Upper lobe of left lung (tissue), 6 donors: ENCODE measurements at regions not wholly inside any gene's neighbourhood (a gene's known extent, or its start where the extent isn't known, plus 50 kb on each side); places are given as distances from the start of the nearest gene placed in this dataset.

Source experiments
- ATAC-seq, 2 donors: fragments of 200-7000 bp; cut with Tn5 transposase; one replicate each; pipeline ENCODE4 v1.9.1; 2022; ENCODE audit warnings: mild to moderate bottlenecking in 2 of 2, moderate library complexity in 2 of 2; ENCODE audit not compliant: low FRiP score in 2 of 2
- DNase-seq, 2 donors: peaks; one replicate each; pipeline ENCODE4 v3.0.0-alpha.2; 2019 to 2020
- H3K27ac ChIP-seq, 4 donors: fragments of 200-600 bp; sonication (generic); one replicate each; pipeline ENCODE4 v1.5.1; 2016 to 2019
- H3K27me3 ChIP-seq, 4 donors: fragments of 200-600 bp; sonication (generic); one replicate each; pipeline ENCODE4 v1.5.1; 2017 to 2019
- H3K36me3 ChIP-seq, 4 donors: fragments of 200-600 bp; sonication (generic); one replicate each; pipeline ENCODE4 v1.5.1; 2016 to 2019
- H3K4me1 ChIP-seq, 4 donors: fragments of 200-600 bp; sonication (generic); one replicate each; pipeline ENCODE4 v1.5.1; 2018 to 2019
- H3K4me3 ChIP-seq, 4 donors: fragments of 200-600 bp; sonication (generic); one replicate each; pipeline ENCODE4 v1.5.1; 2017 to 2019; ENCODE audit warnings: mild to moderate bottlenecking in 2 of 4, moderate library complexity in 1 of 4
- H3K9me3 ChIP-seq, 4 donors: fragments of 200-600 bp; sonication (generic); one replicate each; pipeline ENCODE4 v1.5.1; 2018 to 2019
- EP300 ChIP-seq, 4 donors: sonication (generic); formaldehyde crosslinking; IDR thresholded peaks; one replicate each; pipeline ENCODE4 v1.5.1; 2017; ENCODE audit warnings: antibody characterized with exemption in 4 of 4, control low read depth in 2 of 4
- POLR2A ChIP-seq, 4 donors: fragments of 450-650 bp; IDR thresholded peaks; one replicate each; pipeline ENCODE4 v1.5.1; 2016 to 2017; ENCODE audit warnings: antibody characterized with exemption in 4 of 4, mild to moderate bottlenecking in 2 of 4
- POLR2AphosphoS5 ChIP-seq, 2 donors: sonication (generic); formaldehyde crosslinking; IDR thresholded peaks; one replicate each; pipeline ENCODE4 v1.5.1; 2017; ENCODE audit warnings: antibody characterized with exemption in 2 of 2
- WGBS, 2 donors: methylation state at CpG; one replicate each; pipeline ENCODE4 v1.1.5; 2017 to 2018; 5-methylcytosine and 5-hydroxymethylcytosine counted together
- TF ChIP-seq, protein P1 (sequence below), 6 experiments: fragments of 450-650 bp in 4 of 6; fragments of 200-600 bp in 2 of 6; sonication (generic) in 2 of 6; IDR thresholded peaks; one replicate each; pipeline ENCODE4 v1.5.1; 2016 to 2019; ENCODE audit warnings: antibody characterized with exemption in 6 of 6
- donor health status: DM: no; HTN: no; CAD: no; lungs with moderate emphysema.
- donor health status: DM: no; HTN: yes; CAD: no; lungs with severe emphysema.

- H3K4me1 ChIP-seq: no peaks in the 10 kb centered on the region
- no peaks in the 10 kb centered on the region for H3K27me3 ChIP-seq
- no peak for TF ChIP-seq POLR2A (IDR thresholded peaks at IDR 0.05)
- TF ChIP-seq POLR2AphosphoS5 (IDR thresholded peaks at IDR 0.05): no peak
- TF ChIP-seq, protein P1, sequence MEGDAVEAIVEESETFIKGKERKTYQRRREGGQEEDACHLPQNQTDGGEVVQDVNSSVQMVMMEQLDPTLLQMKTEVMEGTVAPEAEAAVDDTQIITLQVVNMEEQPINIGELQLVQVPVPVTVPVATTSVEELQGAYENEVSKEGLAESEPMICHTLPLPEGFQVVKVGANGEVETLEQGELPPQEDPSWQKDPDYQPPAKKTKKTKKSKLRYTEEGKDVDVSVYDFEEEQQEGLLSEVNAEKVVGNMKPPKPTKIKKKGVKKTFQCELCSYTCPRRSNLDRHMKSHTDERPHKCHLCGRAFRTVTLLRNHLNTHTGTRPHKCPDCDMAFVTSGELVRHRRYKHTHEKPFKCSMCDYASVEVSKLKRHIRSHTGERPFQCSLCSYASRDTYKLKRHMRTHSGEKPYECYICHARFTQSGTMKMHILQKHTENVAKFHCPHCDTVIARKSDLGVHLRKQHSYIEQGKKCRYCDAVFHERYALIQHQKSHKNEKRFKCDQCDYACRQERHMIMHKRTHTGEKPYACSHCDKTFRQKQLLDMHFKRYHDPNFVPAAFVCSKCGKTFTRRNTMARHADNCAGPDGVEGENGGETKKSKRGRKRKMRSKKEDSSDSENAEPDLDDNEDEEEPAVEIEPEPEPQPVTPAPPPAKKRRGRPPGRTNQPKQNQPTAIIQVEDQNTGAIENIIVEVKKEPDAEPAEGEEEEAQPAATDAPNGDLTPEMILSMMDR (IDR thresholded peaks at IDR 0.05): no peak
- TF ChIP-seq EP300 (IDR thresholded peaks at IDR 0.05): no peak
- DNase-seq (no peak), ATAC-seq (no peak)
- no peaks in the 10 kb centered on the region for H3K36me3 ChIP-seq
- H3K27ac ChIP-seq: no peak overlapping the region
- WGBS, 2 donors: 86 to 89% methylated on average over 5 of the region's 5 CpGs
- no peak overlapping the region for H3K4me3 ChIP-seq
- H3K9me3 ChIP-seq: no peaks in the 10 kb centered on the region
Observed at GRCh38 chr2:145655165-145655765, 1135.3 kb upstream of the ZEB2 start.

DNA sequence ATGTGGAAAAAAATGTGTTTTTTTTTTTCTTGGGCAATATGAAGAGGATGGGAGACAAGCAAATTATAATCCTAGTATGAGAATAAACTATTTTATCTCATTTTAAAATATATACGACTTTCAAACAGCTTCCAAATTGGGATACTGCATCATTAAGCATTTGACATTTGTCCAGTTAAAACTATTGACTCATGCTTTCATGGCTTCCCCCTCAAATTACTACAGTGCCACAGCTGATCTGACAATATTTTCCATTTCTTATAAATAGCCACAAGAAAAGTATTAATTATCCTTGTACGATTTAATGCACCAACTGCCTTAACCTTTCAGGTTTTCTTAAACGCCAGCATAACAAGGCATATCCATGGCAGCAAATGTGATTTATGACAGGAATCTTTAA lies 1134.8 kb upstream of the ZEB2 start:
- Histone ChIP-seq H3K36me3 (no peaks in the 10 kb centered on the region), H3K27ac (no peak overlapping the region), H3K9me3 (no peaks in the 10 kb centered on the region), H3K4me1 (no peaks in the 10 kb centered on the region), H3K4me3 (no peak overlapping the region), H3K27me3 (no peaks in the 10 kb centered on the region)
- 84 to 90% methylated on average over 3 of the region's 3 CpGs for WGBS, 2 donors
- ATAC-seq (no peak), DNase-seq (no peak)
- TF ChIP-seq POLR2AphosphoS5 (IDR thresholded peaks at IDR 0.05): no peak
- TF ChIP-seq, protein P1 (IDR thresholded peaks at IDR 0.05): no peak
- TF ChIP-seq EP300 (IDR thresholded peaks at IDR 0.05): no peak
- TF ChIP-seq POLR2A (IDR thresholded peaks at IDR 0.05): no peak

DNA sequence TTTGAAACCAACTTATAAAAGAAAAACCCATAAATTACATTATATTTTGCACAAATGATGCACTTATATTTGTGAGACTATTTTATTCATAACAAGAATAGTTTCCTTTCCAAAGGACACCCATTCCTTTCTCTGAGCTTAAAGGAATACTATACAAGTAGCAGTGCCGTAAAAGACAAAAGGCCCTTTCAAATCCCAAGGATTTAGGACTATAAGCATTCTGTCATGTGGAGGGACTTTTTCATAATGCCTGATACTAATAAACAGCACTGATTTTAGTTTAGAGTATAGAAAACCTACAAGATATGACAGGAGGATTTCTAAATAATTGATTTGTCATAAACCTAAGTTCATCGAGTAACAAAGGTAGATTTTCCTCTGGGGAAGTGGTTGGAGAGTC lies 1134.2 kb upstream of the ZEB2 start:
- H3K36me3 ChIP-seq: no peaks in the 10 kb centered on the region
- H3K4me3 ChIP-seq: no peak overlapping the region
- TF ChIP-seq, protein P1 (IDR thresholded peaks at IDR 0.05): no peak
- TF ChIP-seq EP300 (IDR thresholded peaks at IDR 0.05): no peak
- TF ChIP-seq POLR2A (IDR thresholded peaks at IDR 0.05): no peak
- WGBS, 2 donors: 91 to 94% methylated on average over 2 of the region's 2 CpGs
- ATAC-seq (no peak), DNase-seq (no peak)
- no peaks in the 10 kb centered on the region for H3K27me3 ChIP-seq
- H3K9me3 ChIP-seq: no peaks in the 10 kb centered on the region
- no peaks in the 10 kb centered on the region for H3K4me1 ChIP-seq
- no peak overlapping the region for H3K27ac ChIP-seq

DNA sequence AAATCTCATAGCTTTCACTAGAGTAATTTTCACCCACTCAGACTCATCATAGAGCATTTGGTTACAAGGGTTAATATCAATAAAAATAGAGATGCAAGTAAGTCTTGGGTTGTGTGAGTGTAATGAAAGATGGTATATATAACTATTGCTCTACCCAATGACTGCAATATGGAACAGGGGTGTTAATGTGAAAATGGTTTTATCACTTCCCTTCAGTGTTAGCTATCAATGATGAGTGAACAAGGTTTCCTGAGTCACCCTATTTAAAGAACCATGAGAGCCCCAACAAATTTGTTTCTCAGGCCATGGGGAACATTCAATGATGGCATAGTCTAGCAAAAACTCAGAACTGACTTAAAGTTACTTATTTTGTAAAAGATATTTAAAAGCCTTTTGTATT lies 1133.6 kb upstream of the ZEB2 start:
- no peaks in the 10 kb centered on the region for H3K36me3 ChIP-seq
- TF ChIP-seq POLR2AphosphoS5 (IDR thresholded peaks at IDR 0.05): no peak
- TF ChIP-seq, protein P1 (IDR thresholded peaks at IDR 0.05): no peak
- ATAC-seq (no peak), DNase-seq (no peak)
- no peaks in the 10 kb centered on the region for H3K9me3 ChIP-seq
- H3K4me1 ChIP-seq: no peaks in the 10 kb centered on the region
- H3K27me3 ChIP-seq: no peaks in the 10 kb centered on the region
- H3K4me3 ChIP-seq: no peak overlapping the region
- H3K27ac ChIP-seq: no peak overlapping the region
